ELF-1 (cell line): ENCODE measurements at regions not wholly inside any gene's neighbourhood (a gene's known extent, or its start where the extent isn't known, plus 50 kb on each side); places are given as distances from the start of the nearest gene placed in this dataset.

Experiments used
- DNase-seq: peaks from one replicate; pipeline ENCODE4 v3.0.0-alpha.2; 2016; ENCODE audit warnings: low read depth, low spot score

GRCh38 chr12:125871811-125872594 is 806.8 kb downstream of the AACS start:
- no peak for DNase-seq

DNA sequence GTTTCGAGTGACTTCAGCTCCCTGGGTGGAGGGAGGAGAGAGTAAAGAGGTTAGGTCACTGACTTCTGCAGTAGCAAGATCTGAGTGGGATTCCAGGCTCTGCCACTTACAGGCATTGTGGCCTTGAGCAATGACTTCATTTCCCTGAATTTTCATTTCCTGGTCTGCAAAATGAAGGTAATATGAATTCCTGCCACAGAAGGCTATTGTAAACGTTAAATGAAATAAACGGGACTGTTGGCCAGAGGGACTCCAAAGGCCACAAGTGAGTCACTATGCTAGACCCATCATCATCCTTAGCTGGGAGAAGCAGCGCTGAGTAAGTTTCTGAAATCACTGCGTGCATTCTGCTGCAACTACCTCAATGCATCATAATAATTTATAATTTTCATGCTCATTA is 807.8 kb downstream of the AACS start:
- no peak for DNase-seq

GRCh38 chr12:125878483-125878882 is 813.2 kb downstream of the AACS start:
- no peak for DNase-seq

- no peak for DNase-seq
Observed at GRCh38 chr12:125882141-125882540, 816.9 kb downstream of the AACS start.

DNA sequence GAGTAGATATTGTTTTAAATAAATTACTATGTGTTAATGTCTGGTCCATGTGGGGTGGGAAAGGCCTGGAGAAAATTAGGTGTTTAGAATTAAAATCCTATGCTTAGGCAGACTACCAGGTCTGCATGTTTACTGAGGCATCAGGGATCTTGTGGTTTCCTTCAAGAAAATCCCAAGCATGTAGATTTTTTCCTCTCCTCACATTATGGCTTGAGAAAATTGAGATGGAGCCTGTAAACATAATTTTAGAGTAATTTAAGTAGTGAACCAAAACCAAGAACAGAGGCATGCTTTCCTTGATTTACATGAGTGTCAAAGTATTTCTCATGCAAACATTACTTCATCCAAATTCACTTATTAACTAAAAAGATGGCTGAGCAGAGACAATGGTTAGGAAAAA is 823.7 kb downstream of the AACS start:
- DNase-seq = no peak

- DNase-seq = no peak
Observed at GRCh38 chr12:125889742-125890141, 824.5 kb downstream of the AACS start.

- no peak for DNase-seq
Observed at GRCh38 chr12:125890366-125890905, 825.2 kb downstream of the AACS start.

- no peak for DNase-seq
Observed at GRCh38 chr12:125890971-125891370, 825.7 kb downstream of the AACS start.

DNA sequence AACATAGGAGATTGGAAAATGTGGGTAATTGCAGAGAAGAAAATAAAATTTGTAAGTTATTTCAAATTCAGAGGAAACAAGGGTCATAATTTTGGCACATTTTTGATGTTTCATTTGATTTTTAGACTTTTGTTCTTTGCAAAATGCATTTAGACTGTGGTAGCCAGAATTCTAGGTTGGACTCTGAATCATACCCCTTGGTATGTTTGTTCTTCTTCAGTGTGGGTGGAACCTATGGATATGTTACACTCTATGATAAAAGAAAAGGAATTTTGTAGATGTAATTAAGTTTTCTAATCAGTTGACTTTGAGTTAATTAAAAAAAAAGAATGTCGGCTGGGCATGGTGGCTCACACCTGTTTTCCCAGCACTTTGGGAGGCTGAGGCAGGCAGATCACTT is 827.0 kb downstream of the AACS start:
- no peak for DNase-seq

DNA sequence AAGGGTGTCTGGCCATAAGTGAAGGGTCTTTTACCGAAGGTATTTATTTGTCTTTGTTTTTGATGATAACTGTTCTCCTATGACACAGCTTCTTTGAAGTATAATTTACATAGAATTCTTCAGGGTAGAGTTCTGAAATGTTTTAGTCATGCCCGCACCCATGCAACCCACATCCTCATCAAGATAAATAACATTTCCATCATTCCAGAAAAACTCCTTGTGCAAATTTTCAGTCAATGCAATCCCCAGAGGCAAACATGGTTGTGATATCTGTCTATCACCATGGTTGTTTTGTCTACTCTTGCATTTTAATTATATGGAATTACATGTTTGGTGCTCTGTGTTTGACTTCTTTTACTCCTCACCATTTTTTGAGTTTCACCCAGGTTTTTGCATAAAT is 837.8 kb downstream of the AACS start:
- no peak for DNase-seq

- no peak for DNase-seq
Observed at GRCh38 chr12:125907351-125907750, 842.1 kb downstream of the AACS start.

DNA sequence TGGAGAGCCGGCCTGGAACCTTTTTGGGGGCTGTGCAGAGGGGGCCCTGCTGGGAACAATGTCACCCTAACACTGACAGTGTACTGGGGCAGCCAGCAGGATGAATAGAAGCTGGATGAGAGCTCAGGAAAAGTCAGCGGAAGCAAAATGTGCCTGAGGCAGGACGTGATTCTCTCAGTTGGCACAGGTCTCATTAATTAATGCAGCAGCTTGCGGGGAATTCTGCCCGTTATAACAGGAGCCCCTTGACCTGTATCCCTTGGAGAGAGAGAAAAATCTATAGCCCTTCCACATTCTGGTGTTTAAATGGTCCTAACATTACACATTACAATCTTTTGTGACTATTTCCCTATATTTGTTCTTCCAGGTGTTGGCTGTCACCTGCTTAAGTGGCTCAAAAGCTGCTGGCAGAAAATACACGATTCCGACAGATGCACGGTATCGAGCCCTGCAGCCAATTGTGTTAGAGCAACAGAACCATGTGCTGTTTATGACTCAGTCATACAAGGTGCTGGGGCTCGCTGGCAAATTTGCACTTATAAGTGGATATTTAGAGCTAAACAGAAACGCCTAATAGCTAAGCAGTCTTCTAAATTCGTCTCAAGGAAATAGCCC is 854.7 kb downstream of the AACS start:
- no peak for DNase-seq

GRCh38 chr12:125922330-125922729 is 857.1 kb downstream of the AACS start:
- DNase-seq = no peak

- DNase-seq = no peak
Observed at GRCh38 chr12:125936502-125936901, 871.3 kb downstream of the AACS start.

GRCh38 chr12:125944446-125944845 is 879.2 kb downstream of the AACS start:
- DNase-seq = no peak

DNA sequence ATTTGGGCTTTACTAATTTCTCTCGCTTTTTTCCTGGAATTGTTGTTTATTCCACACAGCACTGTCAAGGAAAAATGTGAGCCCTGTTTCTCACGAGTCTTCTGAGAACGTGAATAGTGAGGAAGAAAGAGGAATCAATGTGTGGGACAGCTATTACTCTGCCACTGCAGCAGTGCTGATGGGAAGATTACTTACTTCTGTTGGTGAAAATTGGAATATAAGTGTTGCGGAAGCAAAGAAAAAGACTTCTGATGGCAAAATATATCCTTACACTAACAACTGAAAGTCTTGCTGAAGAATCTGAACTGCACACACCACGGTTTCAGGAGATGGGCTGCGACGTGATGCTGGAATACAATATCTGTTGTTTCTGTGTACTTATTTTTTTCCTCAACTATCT is 884.2 kb downstream of the AACS start:
- no peak for DNase-seq

DNA sequence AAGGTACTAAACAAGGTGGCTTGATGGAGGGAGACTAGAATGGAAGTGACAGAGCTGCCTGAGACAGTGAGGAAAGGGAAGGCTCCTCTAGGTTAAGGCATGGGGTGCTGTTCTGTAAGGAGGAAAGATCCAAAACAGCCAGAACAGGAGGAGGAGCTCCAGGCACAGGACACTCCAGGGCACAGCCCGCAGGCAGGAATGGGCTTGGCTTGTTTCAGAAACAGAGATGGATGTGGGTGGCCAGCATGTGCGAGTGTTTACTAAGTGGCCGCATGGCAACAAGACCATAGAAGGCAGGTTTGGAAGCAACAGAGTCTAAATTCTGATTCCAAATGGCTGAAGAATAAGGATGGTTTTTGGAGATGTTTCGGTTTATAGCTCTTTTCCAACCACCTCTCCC is 889.1 kb downstream of the AACS start:
- DNase-seq = no peak

DNA sequence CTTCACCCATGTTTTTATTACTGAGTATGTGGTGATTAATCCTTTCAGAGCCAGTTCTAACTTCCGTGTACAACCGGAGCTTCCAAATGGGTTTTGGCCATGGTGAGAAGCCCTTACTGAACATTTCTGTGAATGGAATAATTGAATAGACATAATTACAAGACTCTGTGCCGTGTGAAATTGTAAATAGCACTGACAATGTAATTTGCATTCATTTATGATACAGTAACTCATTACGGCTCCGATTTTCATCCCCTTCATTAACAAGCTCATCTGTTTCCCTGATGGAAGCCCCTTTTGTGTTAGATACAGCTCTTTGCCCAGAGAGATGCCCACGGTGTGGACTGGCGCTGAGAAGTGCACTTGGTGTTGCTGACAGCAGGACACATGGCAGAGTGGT is 891.0 kb downstream of the AACS start:
- no peak for DNase-seq

DNA sequence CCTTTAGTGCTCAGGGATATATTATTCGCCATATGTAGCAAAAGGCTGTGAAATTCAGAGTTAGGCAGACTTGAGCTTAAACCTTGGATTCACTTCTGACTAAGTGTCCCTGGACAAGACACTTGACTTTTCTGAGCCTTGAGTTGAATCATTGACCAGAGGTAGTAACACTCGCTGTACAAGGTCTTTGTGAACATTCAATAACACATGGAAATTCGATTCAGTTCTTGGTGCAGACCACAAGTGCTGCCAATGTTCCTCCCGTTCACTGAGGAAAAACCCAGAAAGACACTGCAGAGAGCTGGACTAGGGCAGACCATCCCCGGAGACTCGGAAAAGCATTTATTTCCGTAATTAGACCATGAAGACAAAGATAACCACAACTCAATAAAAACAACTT is 901.4 kb downstream of the AACS start:
- DNase-seq = no peak

DNA sequence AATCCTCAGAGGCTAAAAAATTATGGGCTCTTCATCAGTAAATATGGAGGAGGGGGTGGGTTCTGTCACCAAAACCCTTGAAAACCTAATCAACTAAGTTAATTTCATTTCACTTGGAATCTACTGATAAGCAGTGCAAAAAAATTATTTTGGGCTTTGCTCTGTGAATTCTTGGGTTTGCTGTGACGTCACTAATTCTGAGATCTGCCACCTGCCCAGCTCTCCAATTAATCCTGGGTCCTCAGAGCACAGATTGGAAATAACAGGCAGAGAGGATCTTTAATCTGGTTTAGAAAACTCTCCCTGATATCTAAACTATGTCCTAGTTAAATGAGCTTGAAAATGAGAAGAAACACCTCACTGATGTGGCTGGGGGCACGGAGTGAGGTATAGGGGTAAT is 903.2 kb downstream of the AACS start:
- DNase-seq = no peak

GRCh38 chr12:125971981-125972380 is 906.7 kb downstream of the AACS start:
- DNase-seq = no peak

GRCh38 chr12:125978286-125978685 is 913.1 kb downstream of the AACS start:
- no peak for DNase-seq

GRCh38 chr12:125981610-125982253 is 916.5 kb downstream of the AACS start:
- DNase-seq = no peak
